SU-DHL-6 (cell line): ENCODE measurements at regions not wholly inside any gene's neighbourhood (a gene's known extent, or its start where the extent isn't known, plus 50 kb on each side); places are given as distances from the start of the nearest gene placed in this dataset.

Experiments
- H2AFZ ChIP-seq: fragments of 200-600 bp; sonication (generic); 2 replicates; pipeline ENCODE4 v1.6.1; 2014; ENCODE audit warnings: low read depth, mild to moderate bottlenecking, moderate library complexity, mixed read lengths, antibody characterized with exemption, low read length; ENCODE audit not compliant: severe bottlenecking
- H3F3A ChIP-seq: fragments of 200-600 bp; shearing (Covaris generic); 2 replicates; pipeline ENCODE4 v1.6.0; 2016; ENCODE audit warnings: antibody characterized with exemption, mild to moderate bottlenecking; ENCODE audit not compliant: insufficient read depth
- H3K27ac ChIP-seq: fragments of 200-600 bp; sonication (generic); 2 replicates; pipeline ENCODE4 v1.5.1; 2016; ENCODE audit warnings: low read depth, mild to moderate bottlenecking, low read length, moderate library complexity, mixed read lengths
- H3K27me3 ChIP-seq: fragments of 200-600 bp; sonication (generic), shearing (Covaris generic); 2 replicates; pipeline ENCODE4 v1.6.0; 2014; ENCODE audit warnings: mild to moderate bottlenecking, low read length
- H3K36me3 ChIP-seq: fragments of 200-600 bp; sonication (generic); 2 replicates; pipeline ENCODE4 v1.6.1; 2014; ENCODE audit warnings: mild to moderate bottlenecking, low read length, mixed read lengths
- H3K4me2 ChIP-seq: fragments of 300-600, 200-600 bp; shearing (Covaris generic), sonication (generic); 2 replicates; pipeline ENCODE4 v1.6.0; 2014; ENCODE audit warnings: low read length, low read depth, mild to moderate bottlenecking; ENCODE audit not compliant: poor library complexity, severe bottlenecking
- H3K4me3 ChIP-seq: fragments of 200-600 bp; sonication (generic); 2 replicates; pipeline ENCODE4 v1.5.1; 2014; ENCODE audit warnings: antibody characterized with exemption, low read length, mild to moderate bottlenecking, mixed read lengths; ENCODE audit not compliant: insufficient read depth, poor library complexity, severe bottlenecking
- H3K79me2 ChIP-seq: fragments of 200-600 bp; sonication (generic); 2 replicates; pipeline ENCODE4 v1.6.1; 2014; ENCODE audit warnings: mild to moderate bottlenecking, low read length, moderate library complexity; ENCODE audit not compliant: insufficient read depth
- H3K9ac ChIP-seq: fragments of 200-600 bp; sonication (generic); 2 replicates; pipeline ENCODE4 v1.7.0; 2014; ENCODE audit warnings: mild to moderate bottlenecking, low read length
- H3K9me2 ChIP-seq: fragments of 200-600 bp; sonication (generic); replicated peaks from 2 replicates; pipeline ENCODE4 v1.6.1; 2014; ENCODE audit warnings: low read length; ENCODE audit not compliant: insufficient read depth
- H3K9me3 ChIP-seq: fragments of 200-600 bp; sonication (generic); 2 replicates; pipeline ENCODE4 v1.6.1; 2014; ENCODE audit warnings: low read length, mixed read lengths; ENCODE audit not compliant: insufficient read depth
- H4K20me1 ChIP-seq: fragments of 200-600 bp; sonication (generic); 2 replicates; pipeline ENCODE4 v1.6.1; 2014; ENCODE audit warnings: low read depth, mild to moderate bottlenecking, antibody characterized with exemption, low read length, moderate library complexity, mixed read lengths
- EZH2phosphoT487 ChIP-seq: fragments of 200-600 bp; sonication (generic), shearing (Covaris generic); conservative IDR thresholded peaks from 2 replicates; pipeline ENCODE4 v1.6.1; 2018; ENCODE audit warnings: mild to moderate bottlenecking, antibody characterized with exemption, low read length, moderate library complexity, mixed read lengths
- TF ChIP-seq, protein P1 (sequence below): fragments of 200-600 bp; sonication (generic); IDR thresholded peaks from one replicate; pipeline ENCODE4 v1.5.1; 2017; ENCODE audit warnings: antibody characterized with exemption, mild to moderate bottlenecking, low read length, moderate library complexity; ENCODE audit not compliant: insufficient read depth, poor library complexity, severe bottlenecking

DNA sequence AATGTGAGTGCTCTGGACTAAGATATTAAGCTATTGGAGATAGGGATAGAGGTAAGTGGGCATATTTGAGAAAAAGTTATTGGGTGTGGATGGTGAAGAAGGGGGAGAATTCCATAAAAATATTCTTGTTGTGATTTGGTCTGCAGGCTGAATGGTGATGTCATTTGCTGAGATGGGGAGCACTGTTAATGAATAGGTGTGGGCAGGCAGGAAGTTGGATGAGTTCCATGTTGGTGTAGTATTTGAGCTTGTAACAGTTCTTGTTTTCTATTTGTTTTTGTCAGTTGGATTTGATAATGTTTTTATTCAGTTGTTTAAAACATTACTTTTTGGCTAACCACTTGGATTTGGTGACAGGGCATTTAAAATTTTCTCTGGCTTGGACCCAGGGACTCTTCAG is 168.8 kb downstream of the C11orf87 start:
- H3K9ac ChIP-seq: no peak overlapping the region
- no peaks in the 10 kb centered on the region for H3K9me3 ChIP-seq
- H3K27ac ChIP-seq: no peak overlapping the region
- no peaks in the 10 kb centered on the region for H3K36me3 ChIP-seq
- H3K9me2 ChIP-seq: no peaks in the 10 kb centered on the region
- H3K27me3 ChIP-seq: no peaks in the 10 kb centered on the region
- no peak overlapping the region for H3K4me3 ChIP-seq
- H4K20me1 ChIP-seq: no peaks in the 10 kb centered on the region
- H2AFZ ChIP-seq: no peak overlapping the region
- no peaks in the 10 kb centered on the region for H3F3A ChIP-seq
- H3K4me2 ChIP-seq: no peak overlapping the region
- TF ChIP-seq EZH2phosphoT487: no peak
- TF ChIP-seq, protein P1, sequence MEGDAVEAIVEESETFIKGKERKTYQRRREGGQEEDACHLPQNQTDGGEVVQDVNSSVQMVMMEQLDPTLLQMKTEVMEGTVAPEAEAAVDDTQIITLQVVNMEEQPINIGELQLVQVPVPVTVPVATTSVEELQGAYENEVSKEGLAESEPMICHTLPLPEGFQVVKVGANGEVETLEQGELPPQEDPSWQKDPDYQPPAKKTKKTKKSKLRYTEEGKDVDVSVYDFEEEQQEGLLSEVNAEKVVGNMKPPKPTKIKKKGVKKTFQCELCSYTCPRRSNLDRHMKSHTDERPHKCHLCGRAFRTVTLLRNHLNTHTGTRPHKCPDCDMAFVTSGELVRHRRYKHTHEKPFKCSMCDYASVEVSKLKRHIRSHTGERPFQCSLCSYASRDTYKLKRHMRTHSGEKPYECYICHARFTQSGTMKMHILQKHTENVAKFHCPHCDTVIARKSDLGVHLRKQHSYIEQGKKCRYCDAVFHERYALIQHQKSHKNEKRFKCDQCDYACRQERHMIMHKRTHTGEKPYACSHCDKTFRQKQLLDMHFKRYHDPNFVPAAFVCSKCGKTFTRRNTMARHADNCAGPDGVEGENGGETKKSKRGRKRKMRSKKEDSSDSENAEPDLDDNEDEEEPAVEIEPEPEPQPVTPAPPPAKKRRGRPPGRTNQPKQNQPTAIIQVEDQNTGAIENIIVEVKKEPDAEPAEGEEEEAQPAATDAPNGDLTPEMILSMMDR: no peak
- no peaks in the 10 kb centered on the region for H3K79me2 ChIP-seq

DNA sequence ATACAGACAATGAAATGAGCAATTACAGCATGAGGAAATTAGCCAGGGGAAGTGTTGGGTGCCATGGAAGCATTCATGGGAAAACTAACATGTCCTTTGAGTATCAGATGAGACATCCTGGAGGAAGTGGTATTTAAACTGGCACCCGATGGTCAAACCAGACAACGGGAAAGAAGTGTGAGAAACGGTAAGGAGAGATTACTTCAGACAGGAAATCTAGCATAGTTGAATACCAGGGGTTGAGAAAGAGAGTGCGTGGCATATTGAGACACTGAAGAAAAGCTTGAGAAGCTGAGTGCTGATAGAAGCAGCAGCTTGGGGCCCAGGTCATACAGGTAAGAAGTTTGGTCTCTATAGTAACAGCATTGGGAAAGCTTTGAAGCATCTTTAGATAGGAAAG is 175.3 kb downstream of the C11orf87 start:
- H3K27me3 ChIP-seq: no peaks in the 10 kb centered on the region
- H3K9me3 ChIP-seq: no peaks in the 10 kb centered on the region
- no peak overlapping the region for H3K27ac ChIP-seq
- H2AFZ ChIP-seq: no peak overlapping the region
- H3K9ac ChIP-seq: no peak overlapping the region
- H3K9me2 ChIP-seq: no peaks in the 10 kb centered on the region
- H3K79me2 ChIP-seq: no peaks in the 10 kb centered on the region
- no peak overlapping the region for H3K4me2 ChIP-seq
- H3K36me3 ChIP-seq: no peaks in the 10 kb centered on the region
- H3K4me3 ChIP-seq: no peak overlapping the region
- H4K20me1 ChIP-seq: no peaks in the 10 kb centered on the region
- TF ChIP-seq, protein P1: no peak
- no peak for TF ChIP-seq EZH2phosphoT487
- no peaks in the 10 kb centered on the region for H3F3A ChIP-seq

DNA sequence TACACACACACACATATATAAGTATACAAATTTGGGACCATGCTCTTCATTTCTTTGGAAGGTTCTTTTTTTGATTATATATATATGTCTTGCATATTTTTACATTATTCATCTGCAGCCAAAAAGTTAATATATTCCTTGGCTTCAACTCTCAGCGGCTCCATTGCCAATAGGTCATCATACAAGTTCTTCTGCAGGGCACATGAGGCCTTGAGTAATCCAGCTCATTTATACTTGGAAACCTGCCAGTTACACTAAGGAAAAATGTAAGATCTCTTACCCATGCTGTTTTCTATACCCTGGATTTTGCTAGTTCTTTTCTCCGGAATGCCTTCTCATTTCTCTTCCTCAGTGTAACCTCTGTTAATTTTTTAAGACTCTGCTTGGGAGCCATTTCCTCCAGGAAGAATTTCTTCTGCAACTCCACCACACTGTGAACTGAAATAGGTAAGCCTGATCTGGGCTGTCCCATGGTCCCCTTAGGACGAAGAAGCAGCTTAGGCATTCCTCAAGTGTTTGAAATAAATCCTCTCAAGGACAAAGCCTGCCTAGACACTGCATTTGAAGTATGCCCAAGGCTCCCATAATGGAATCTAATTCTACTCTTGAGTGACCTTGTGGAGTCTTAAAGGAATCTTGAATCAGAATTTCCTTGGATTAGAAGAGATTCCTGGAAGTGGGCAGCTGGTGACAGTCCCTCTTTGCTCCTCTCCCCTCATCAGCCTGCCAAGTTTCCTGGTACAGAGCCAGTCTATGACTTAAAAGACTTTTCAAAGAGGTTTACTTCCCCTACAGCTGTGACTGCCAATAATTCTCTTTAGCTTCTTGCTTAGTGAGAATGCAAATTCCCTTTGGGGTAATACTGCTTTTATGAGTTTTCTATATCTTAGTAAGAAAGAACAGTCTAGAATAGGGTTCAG is 182.8 kb downstream of the C11orf87 start:
- H3K4me2 ChIP-seq: no peak overlapping the region
- H3K9ac ChIP-seq: no peak overlapping the region
- no peaks in the 10 kb centered on the region for H3K36me3 ChIP-seq
- TF ChIP-seq, protein P1: no peak
- TF ChIP-seq EZH2phosphoT487: no peak
- H3K9me2 ChIP-seq: no peaks in the 10 kb centered on the region
- no peak overlapping the region for H3K27ac ChIP-seq
- no peak overlapping the region for H3K4me3 ChIP-seq
- no peaks in the 10 kb centered on the region for H3F3A ChIP-seq
- no peaks in the 10 kb centered on the region for H3K9me3 ChIP-seq
- no peaks in the 10 kb centered on the region for H3K27me3 ChIP-seq
- H2AFZ ChIP-seq: no peak overlapping the region
- no peaks in the 10 kb centered on the region for H3K79me2 ChIP-seq
- no peaks in the 10 kb centered on the region for H4K20me1 ChIP-seq
